ENCODE measurements at regions not wholly inside any gene's neighbourhood (a gene's known extent, or its start where the extent isn't known, plus 50 kb on each side); places are given as distances from the start of the nearest gene placed in this dataset.

- H3K27me3 ChIP-seq: no peaks in the 10 kb centered on the region
- intact Hi-C loops (cut with DNase I): loop anchor here (2.0 to 5.0 kb wide), 2 partner anchors 14 to 70 kb away; no protein-coding TSS in a partner anchor
- TF ChIP-seq POLR2AphosphoS5 (IDR thresholded peaks at IDR 0.05) (no peak), POLR2A (IDR thresholded peaks at IDR 0.05) (no peak), CTCF (IDR thresholded peaks at IDR 0.05) (no peak), EP300 (IDR thresholded peaks at IDR 0.05) (no peak)
- no peaks in the 10 kb centered on the region for H3K36me3 ChIP-seq
- no peak overlapping the region for H3K4me3 ChIP-seq
- H3K27ac ChIP-seq: peak overlapping the region in 3 of 4 donors; percentile 65 to 76 (median 69)
- no peaks in the 10 kb centered on the region for H3K9me3 ChIP-seq
- no peak for DNase-seq
- whole genome bisulfite sequencing, 2 donors: 35 to 72% methylated on average over 4 of the region's 4 CpGs
- H3K4me1 ChIP-seq: peaks cover 0 to 75% (median 41%) of the 10 kb centered on the region in 4 donors
These were observed 103.7 kb upstream of the TARS1 start for GRCh38 chr5:33336891-33337636.

GRCh38 chr5:33337637-33337992, 103.2 kb upstream of the TARS1 start:
- peak; percentile 72 for DNase-seq
- WGBS, 2 donors: 8 to 47% methylated on average over 2 of the region's 2 CpGs
- no peaks in the 10 kb centered on the region for H3K27me3 ChIP-seq
- no peak overlapping the region for H3K4me3 ChIP-seq
- no peaks in the 10 kb centered on the region for H3K36me3 ChIP-seq
- peak overlapping the region in 3 of 4 donors; percentile 65 to 76 (median 69) for H3K27ac ChIP-seq
- TF ChIP-seq CTCF (IDR thresholded peaks at IDR 0.05) (no peak), POLR2AphosphoS5 (IDR thresholded peaks at IDR 0.05) (peak; percentile 59 to 73 (median 68)), EP300 (IDR thresholded peaks at IDR 0.05) (peak in 3 of 4 donors; percentile 54 to 64 (median 61)), POLR2A (IDR thresholded peaks at IDR 0.05) (no peak)
- peaks cover 0 to 69% (median 41%) of the 10 kb centered on the region in 4 donors for H3K4me1 ChIP-seq
- intact Hi-C loops (cut with DNase I): loop anchor here (2.0 to 5.0 kb wide), 2 partner anchors 15 to 70 kb away; no protein-coding TSS in a partner anchor
- H3K9me3 ChIP-seq: no peaks in the 10 kb centered on the region

GRCh38 chr5:33338336-33339110, 102.2 kb upstream of the TARS1 start:
- Histone ChIP-seq H3K27ac (peak overlapping the region in 3 of 4 donors; percentile 65 to 76 (median 69)), H3K4me3 (no peak overlapping the region), H3K36me3 (no peaks in the 10 kb centered on the region), H3K9me3 (no peaks in the 10 kb centered on the region), H3K27me3 (no peaks in the 10 kb centered on the region), H3K4me1 (peaks cover 0 to 69% (median 42%) of the 10 kb centered on the region in 4 donors)
- intact Hi-C loops (cut with DNase I): loop anchor here (5.0 kb wide), 1 partner anchor 69 kb away; no protein-coding TSS in a partner anchor
- no peak for DNase-seq
- 87 to 88% methylated on average over 4 of the region's 4 CpGs for WGBS, 2 donors
- TF ChIP-seq CTCF (IDR thresholded peaks at IDR 0.05) (no peak), POLR2AphosphoS5 (IDR thresholded peaks at IDR 0.05) (no peak), POLR2A (IDR thresholded peaks at IDR 0.05) (no peak), EP300 (IDR thresholded peaks at IDR 0.05) (no peak)

GRCh38 chr5:33339413-33339812, 101.4 kb upstream of the TARS1 start:
- Histone ChIP-seq H3K27me3 (no peaks in the 10 kb centered on the region), H3K4me1 (peaks cover 0 to 78% (median 46%) of the 10 kb centered on the region in 4 donors), H3K4me3 (no peak overlapping the region), H3K27ac (peak overlapping the region in 2 of 4 donors; percentile 69 to 76), H3K36me3 (no peaks in the 10 kb centered on the region), H3K9me3 (no peaks in the 10 kb centered on the region)
- no peak for TF ChIP-seq POLR2AphosphoS5 (IDR thresholded peaks at IDR 0.05)
- no peak for TF ChIP-seq EP300 (IDR thresholded peaks at IDR 0.05)
- no peak for TF ChIP-seq CTCF (IDR thresholded peaks at IDR 0.05)
- TF ChIP-seq POLR2A (IDR thresholded peaks at IDR 0.05): no peak
- intact Hi-C loops (cut with DNase I): loop anchor here (5.0 kb wide), 1 partner anchor 68 kb away; no protein-coding TSS in a partner anchor
- DNase-seq: no peak
